ENCODE measurements at regions not wholly inside any gene's neighbourhood (a gene's known extent, or its start where the extent isn't known, plus 50 kb on each side); places are given as distances from the start of the nearest gene placed in this dataset.
"Not testable (repeated sequence)": the region's sequence is repeated elsewhere in the genome, so short reads cannot be mapped to it uniquely, and the experiment has no call there.

GRCh38 chr1:232859216-232859615 is 54.0 kb downstream of the MAP10 start:
- no peak overlapping the region for H3K4me3 ChIP-seq (ENCODE audit: low read depth, low read length)
- TF ChIP-seq CTCF (conservative IDR thresholded peaks at IDR 0.05; ENCODE audit: low read depth, low read length) = no peak
- no peak for DNase-seq (ENCODE audit: low read depth)

- no peak for DNase-seq (ENCODE audit: low read depth)
- TF ChIP-seq CTCF (conservative IDR thresholded peaks at IDR 0.05; ENCODE audit: low read depth, low read length) = no peak
- no peak overlapping the region for H3K4me3 ChIP-seq (ENCODE audit: low read depth, low read length)
These were observed 55.9 kb downstream of the MAP10 start for GRCh38 chr1:232861107-232861506.

GRCh38 chr1:232863544-232864275 is 58.5 kb downstream of the MAP10 start:
- H3K4me3 ChIP-seq (ENCODE audit: low read depth, low read length) = no peak overlapping the region
- no peak for DNase-seq (ENCODE audit: low read depth)
- no peak for TF ChIP-seq CTCF (conservative IDR thresholded peaks at IDR 0.05; ENCODE audit: low read depth, low read length)

GRCh38 chr1:232865102-232865931 is 60.1 kb downstream of the MAP10 start:
- H3K4me3 ChIP-seq (ENCODE audit: low read depth, low read length) = no peak overlapping the region
- no peak for DNase-seq (ENCODE audit: low read depth)
- no peak for TF ChIP-seq CTCF (conservative IDR thresholded peaks at IDR 0.05; ENCODE audit: low read depth, low read length)

GRCh38 chr1:232868793-232869491 is 63.7 kb downstream of the MAP10 start:
- TF ChIP-seq CTCF (conservative IDR thresholded peaks at IDR 0.05; ENCODE audit: low read depth, low read length) = no peak
- H3K4me3 ChIP-seq (ENCODE audit: low read depth, low read length) = no peak overlapping the region
- peak; percentile 96 for DNase-seq (ENCODE audit: low read depth)

- DNase-seq (ENCODE audit: low read depth) = not testable (repeated sequence)
These were observed 66.2 kb downstream of the MAP10 start for GRCh38 chr1:232871291-232871969.

GRCh38 chr1:232872284-232872683 is 67.1 kb downstream of the MAP10 start:
- no peak for DNase-seq (ENCODE audit: low read depth)
- no peak for TF ChIP-seq CTCF (conservative IDR thresholded peaks at IDR 0.05; ENCODE audit: low read depth, low read length)
- no peak overlapping the region for H3K4me3 ChIP-seq (ENCODE audit: low read depth, low read length)

More at GRCh38 chr1:232871291-232871969, 66.2 kb downstream of the MAP10 start:
- H3K4me3 ChIP-seq (ENCODE audit: low read depth, low read length) = not testable (repeated sequence)

Data from choroid plexus epithelial cell (primary cell).